Keratinocyte (primary cell): ENCODE measurements at regions not wholly inside any gene's neighbourhood (a gene's known extent, or its start where the extent isn't known, plus 50 kb on each side); places are given as distances from the start of the nearest gene placed in this dataset.
"Not testable (repeated sequence)": the region's sequence is repeated elsewhere in the genome, so short reads cannot be mapped to it uniquely, and the experiment has no call there.

Source experiments
- DNase-seq: peaks from one replicate; pipeline ENCODE4 v3.0.0-alpha.2; 2011; ENCODE audit warnings: low read depth, missing footprints, low spot score
- FAIRE-seq: peaks from 2 replicates; lab custom pipeline; 2011; peaks lifted over from hg19 to GRCh38; lab: Jason Lieb, UNC
- H2AFZ ChIP-seq: 2 replicates; pipeline ENCODE4 v1.6.0; 2012; ENCODE audit warnings: low read length, control low read depth, inconsistent platforms; ENCODE audit not compliant: control insufficient read depth
- H3K27ac ChIP-seq: 2 replicates; pipeline ENCODE4 v1.5.1; 2011; ENCODE audit warnings: low read length; ENCODE audit not compliant: control insufficient read depth, insufficient read depth
- H3K27me3 ChIP-seq: 3 replicates; pipeline ENCODE4 v1.6.0; 2011; ENCODE audit warnings: low read length; ENCODE audit not compliant: control insufficient read depth, insufficient read depth; ENCODE audit errors: extremely low read depth
- H3K36me3 ChIP-seq, 2 experiments: 2 replicates in 1 of 2; 3 replicates in 1 of 2; pipeline ENCODE4 v1.5.1; 2011; ENCODE audit warnings: low read length in 2 of 2, mild to moderate bottlenecking in 1 of 2; ENCODE audit not compliant: control insufficient read depth in 2 of 2, insufficient read depth in 2 of 2; ENCODE audit errors: extremely low read depth in 1 of 2
- H3K4me1 ChIP-seq: 3 replicates; pipeline ENCODE4 v1.5.1; 2011; ENCODE audit warnings: low read length; ENCODE audit not compliant: control insufficient read depth, insufficient read depth; ENCODE audit errors: extremely low read depth
- H3K4me2 ChIP-seq: 3 replicates; pipeline ENCODE4 v1.6.0; 2011; ENCODE audit warnings: low read depth, low read length; ENCODE audit not compliant: control insufficient read depth, insufficient read depth; ENCODE audit errors: extremely low read depth
- H3K4me3 ChIP-seq, 3 experiments: fragments of 200-600 bp in 1 of 3; sonication (generic) in 1 of 3; 2 replicates in 2 of 3; 3 replicates in 1 of 3; pipeline ENCODE4 v1.5.1; 2011 to 2016; ENCODE audit warnings: low read length in 3 of 3, mild to moderate bottlenecking in 3 of 3, control low read depth in 2 of 3, inconsistent platforms in 1 of 3, low read depth in 1 of 3, mixed read lengths in 1 of 3, mixed run types in 1 of 3, moderate library complexity in 1 of 3; ENCODE audit not compliant: control insufficient read depth in 2 of 3, insufficient read depth in 2 of 3; ENCODE audit errors: extremely low read depth in 1 of 3
- H3K79me2 ChIP-seq: 2 replicates; pipeline ENCODE4 v1.6.0; 2012; ENCODE audit warnings: low read length; ENCODE audit not compliant: control insufficient read depth, insufficient read depth
- H3K9ac ChIP-seq: 3 replicates; pipeline ENCODE4 v1.6.0; 2011; ENCODE audit warnings: low read length; ENCODE audit not compliant: control insufficient read depth, insufficient read depth; ENCODE audit errors: extremely low read depth
- H3K9me1 ChIP-seq: 3 replicates; pipeline ENCODE4 v1.6.0; 2011; ENCODE audit warnings: low read length; ENCODE audit not compliant: control insufficient read depth, insufficient read depth; ENCODE audit errors: extremely low read depth
- H3K9me3 ChIP-seq: 2 replicates; pipeline ENCODE4 v1.5.1; 2012; ENCODE audit warnings: low read depth, low read length; ENCODE audit not compliant: control insufficient read depth
- H4K20me1 ChIP-seq: 3 replicates; pipeline ENCODE4 v1.6.0; 2011; ENCODE audit warnings: low read length; ENCODE audit not compliant: control insufficient read depth, insufficient read depth; ENCODE audit errors: extremely low read depth
- EZH2 ChIP-seq: IDR thresholded peaks from one replicate; pipeline ENCODE4 v1.6.1; 2012; ENCODE audit warnings: inconsistent platforms, mild to moderate bottlenecking, low read length, moderate library complexity
- dilution Hi-C: fragments of 300-500 bp; cut with MboI; formaldehyde crosslinking; loops from one replicate; pipeline ENCODE4 v1.7.0; 2020; ENCODE audit warnings: low sequenced_read_pairs; ENCODE audit not compliant: extremely low pct_ligation_motif_present

- H3K36me3 ChIP-seq: no peaks in the 10 kb centered on the region
- H3K9me3 ChIP-seq: no peaks in the 10 kb centered on the region
- no peak overlapping the region for H3K4me3 ChIP-seq
- H3K4me2 ChIP-seq: no peak overlapping the region
- H4K20me1 ChIP-seq: no peaks in the 10 kb centered on the region
- H3K79me2 ChIP-seq: no peaks in the 10 kb centered on the region
- H3K4me1 ChIP-seq: no peaks in the 10 kb centered on the region
- no peak overlapping the region for H3K27ac ChIP-seq
- H3K9ac ChIP-seq: no peak overlapping the region
- dilution Hi-C loops: no loop called here
- DNase-seq (no peak), FAIRE-seq (no peak)
- no peak overlapping the region for H2AFZ ChIP-seq
- no peaks in the 10 kb centered on the region for H3K27me3 ChIP-seq
- TF ChIP-seq EZH2: no peak
- H3K9me1 ChIP-seq: no peaks in the 10 kb centered on the region
Observed at GRCh38 chr11:42870480-42870879, 441.3 kb upstream of the API5 start.

DNA sequence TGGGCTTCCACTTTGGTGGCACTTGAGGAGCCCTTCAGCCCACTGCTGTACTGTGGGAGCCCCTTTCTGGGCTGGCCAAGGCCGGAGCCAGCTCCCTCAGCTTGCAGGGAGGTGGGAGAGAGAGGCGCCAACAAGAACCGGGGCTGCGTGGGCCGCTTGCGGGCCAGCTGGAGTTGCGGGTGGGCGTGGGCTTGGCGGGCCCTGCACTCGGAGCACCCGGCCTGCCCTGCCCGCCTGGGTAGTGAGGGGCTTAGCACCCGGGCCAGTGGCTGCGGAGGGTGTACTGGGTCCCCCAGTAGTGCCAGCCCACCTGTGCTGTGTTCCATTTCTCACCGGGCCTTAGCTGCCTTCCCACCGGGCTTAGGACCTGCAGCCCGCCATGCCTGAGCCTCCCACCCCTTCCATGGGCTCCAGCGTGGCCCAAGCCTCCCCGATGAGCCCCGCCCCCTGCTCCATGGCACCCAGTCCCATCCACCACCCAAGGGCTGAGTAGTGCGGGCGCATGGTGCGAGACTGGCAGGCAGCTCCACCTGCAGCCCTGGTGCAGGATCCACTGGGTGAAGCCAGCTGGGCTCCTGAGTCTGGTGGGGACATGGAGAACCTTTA, 437.9 kb upstream of the API5 start:
- H3K4me2 ChIP-seq, DNase-seq, H3K36me3 ChIP-seq, H3K9me1 ChIP-seq, dilution Hi-C loops, H3K4me3 ChIP-seq, H3K9ac ChIP-seq, H2AFZ ChIP-seq, H3K9me3 ChIP-seq, H3K4me1 ChIP-seq, H3K79me2 ChIP-seq, H4K20me1 ChIP-seq, FAIRE-seq, H3K27ac ChIP-seq, H3K27me3 ChIP-seq: not testable (repeated sequence)

- H3K27ac ChIP-seq, DNase-seq, FAIRE-seq, H3K4me2 ChIP-seq, H4K20me1 ChIP-seq, H3K4me1 ChIP-seq, H3K79me2 ChIP-seq, H3K36me3 ChIP-seq, H3K9me1 ChIP-seq, H3K4me3 ChIP-seq, H3K9ac ChIP-seq, H2AFZ ChIP-seq, H3K27me3 ChIP-seq, H3K9me3 ChIP-seq, dilution Hi-C loops: not testable (repeated sequence)
Observed at GRCh38 chr11:42881335-42881734, 430.5 kb upstream of the API5 start.
